HEK293 (cell line): ENCODE measurements at regions not wholly inside any gene's neighbourhood (a gene's known extent, or its start where the extent isn't known, plus 50 kb on each side); places are given as distances from the start of the nearest gene placed in this dataset.

ENCODE experiments used
- CTCF ChIA-PET: fragments of 350-600 bp; formaldehyde crosslinking; extraction: SDS; loops from one replicate; lab custom pipeline; 2021; ENCODE audit warnings: antibody characterized with exemption; lab: Yijun Ruan, JAX
- POLR2A ChIA-PET: fragments of 300-600 bp; formaldehyde crosslinking; extraction: SDS; loops from one replicate; lab custom pipeline; 2020; ENCODE audit warnings: antibody characterized with exemption, inconsistent platforms; lab: Yijun Ruan, JAX
- H3K27ac ChIP-seq: fragments of 200-500 bp; sonication (Bioruptor generic); 2 replicates; pipeline ENCODE4 v1.5.1; 2014; ENCODE audit warnings: low read depth, low read length, control low read depth, inconsistent platforms; ENCODE audit errors: extremely low read depth
- H3K36me3 ChIP-seq, 2 experiments: fragments of 200-500 bp in 1 of 2; sonication (Bioruptor generic) in 1 of 2; 1 replicate in 1 of 2; 2 replicates in 1 of 2; pipeline ENCODE4 v1.5.1; 2014 to 2017; ENCODE audit warnings: inconsistent platforms in 2 of 2, low read length in 2 of 2; ENCODE audit not compliant: control insufficient read depth in 2 of 2, insufficient read depth in 1 of 2
- H3K4me1 ChIP-seq: fragments of 200-500 bp; sonication (Bioruptor generic); 2 replicates; pipeline ENCODE4 v1.5.1; 2014; ENCODE audit warnings: mild to moderate bottlenecking, low read length, inconsistent platforms; ENCODE audit not compliant: control insufficient read depth, insufficient read depth
- H3K4me3 ChIP-seq: 2 replicates; pipeline ENCODE4 v1.5.1; 2011; ENCODE audit warnings: low read depth, mild to moderate bottlenecking, control low read depth, low read length, moderate library complexity
- H3K9me3 ChIP-seq: fragments of 200-500 bp; sonication (Bioruptor generic); 2 replicates; pipeline ENCODE4 v1.5.1; 2014; ENCODE audit warnings: low read depth, low read length, inconsistent platforms; ENCODE audit not compliant: control insufficient read depth, insufficient read depth
- BCL11B ChIP-seq: fragments of 450-650 bp; formaldehyde crosslinking; IDR thresholded peaks from 2 replicates; pipeline ENCODE4 v1.5.1; 2016; ENCODE audit warnings: low read depth, missing biosample characterization, missing genetic modification characterization
- GLIS2 ChIP-seq: fragments of 450-650 bp; formaldehyde crosslinking; IDR thresholded peaks from 2 replicates; pipeline ENCODE4 v1.5.1; 2016; ENCODE audit warnings: missing biosample characterization, missing genetic modification characterization
- PRDM1 ChIP-seq: fragments of 450-650 bp; formaldehyde crosslinking; IDR thresholded peaks from 2 replicates; pipeline ENCODE4; 2016; ENCODE audit warnings: missing biosample characterization, missing genetic modification characterization
- SETDB1 ChIP-seq: IDR thresholded peaks from one replicate; pipeline ENCODE4 v1.6.1; 2017; ENCODE audit warnings: mild to moderate bottlenecking, low read length, moderate library complexity, mixed read lengths; ENCODE audit not compliant: insufficient read length
- YY1 ChIP-seq: fragments of 450-650 bp; formaldehyde crosslinking; IDR thresholded peaks from 2 replicates; pipeline ENCODE4 v1.5.1; 2018; ENCODE audit warnings: missing biosample characterization, missing genetic modification characterization
- ZBTB1 ChIP-seq: fragments of 450-650 bp; formaldehyde crosslinking; IDR thresholded peaks from 2 replicates; pipeline ENCODE4 v1.5.1; 2016; ENCODE audit warnings: missing biosample characterization, missing genetic modification characterization
- ZNF10 ChIP-seq: fragments of 450-650 bp; formaldehyde crosslinking; IDR thresholded peaks from 2 replicates; pipeline ENCODE4 v1.5.1; 2017; ENCODE audit warnings: missing biosample characterization, missing genetic modification characterization
- ZNF138 ChIP-seq: fragments of 450-650 bp; formaldehyde crosslinking; IDR thresholded peaks from 2 replicates; pipeline ENCODE4 v1.5.1; 2016; ENCODE audit warnings: missing biosample characterization, missing genetic modification characterization, borderline replicate concordance
- ZNF146 ChIP-seq: fragments of 450-650 bp; formaldehyde crosslinking; IDR thresholded peaks from 2 replicates; pipeline ENCODE4 v1.5.1; 2016; ENCODE audit warnings: missing biosample characterization, missing genetic modification characterization
- ZNF157 ChIP-seq: fragments of 450-650 bp; formaldehyde crosslinking; IDR thresholded peaks from 2 replicates; pipeline ENCODE4 v1.5.1; 2016; ENCODE audit warnings: missing biosample characterization, missing genetic modification characterization
- ZNF423 ChIP-seq: fragments of 450-650 bp; formaldehyde crosslinking; IDR thresholded peaks from 2 replicates; pipeline ENCODE4 v1.5.1; 2016; ENCODE audit warnings: missing biosample characterization, missing genetic modification characterization
- ZNF621 ChIP-seq: fragments of 450-650 bp; formaldehyde crosslinking; IDR thresholded peaks from 2 replicates; pipeline ENCODE4 v1.5.1; 2017; ENCODE audit warnings: missing biosample characterization, missing genetic modification characterization
- ZNF664 ChIP-seq: fragments of 450-650 bp; formaldehyde crosslinking; IDR thresholded peaks from 2 replicates; pipeline ENCODE4 v1.5.1; 2016; ENCODE audit warnings: missing biosample characterization, missing genetic modification characterization
- ZNF837 ChIP-seq: fragments of 450-650 bp; formaldehyde crosslinking; IDR thresholded peaks from 2 replicates; pipeline ENCODE4 v1.5.1; 2016; ENCODE audit warnings: missing biosample characterization, missing genetic modification characterization
- ZSCAN23 ChIP-seq: fragments of 450-650 bp; formaldehyde crosslinking; IDR thresholded peaks from 2 replicates; pipeline ENCODE4 v1.5.1; 2016; ENCODE audit warnings: missing biosample characterization, missing genetic modification characterization
- ZSCAN30 ChIP-seq: fragments of 450-650 bp; IDR thresholded peaks from 2 replicates; pipeline ENCODE4 v1.5.1; 2018; ENCODE audit warnings: missing biosample characterization, mild to moderate bottlenecking, missing genetic modification characterization, moderate library complexity
- ZXDB ChIP-seq: fragments of 450-650 bp; formaldehyde crosslinking; IDR thresholded peaks from 2 replicates; pipeline ENCODE4 v1.5.1; 2016; ENCODE audit warnings: missing biosample characterization, missing genetic modification characterization
- TF ChIP-seq, protein P1 (sequence below): fragments of 450-650 bp; formaldehyde crosslinking; IDR thresholded peaks from 2 replicates; pipeline ENCODE4 v1.5.1; 2016; ENCODE audit warnings: missing biosample characterization, missing genetic modification characterization
- TF ChIP-seq, protein P2 (sequence below): fragments of 450-650 bp; formaldehyde crosslinking; IDR thresholded peaks from 2 replicates; pipeline ENCODE4 v1.5.1; 2016; ENCODE audit warnings: missing biosample characterization, missing genetic modification characterization
- TF ChIP-seq, protein P3 (sequence below): fragments of 450-650 bp; formaldehyde crosslinking; IDR thresholded peaks from 2 replicates; pipeline ENCODE4 v1.5.1; 2016; ENCODE audit warnings: missing biosample characterization, missing genetic modification characterization
- TF ChIP-seq, protein P4 (sequence below): sonication (generic); formaldehyde crosslinking; IDR thresholded peaks from 2 replicates; pipeline ENCODE4 v1.8.1; 2022; ENCODE audit warnings: mild to moderate bottlenecking, moderate library complexity, missing genetic modification reagents

DNA sequence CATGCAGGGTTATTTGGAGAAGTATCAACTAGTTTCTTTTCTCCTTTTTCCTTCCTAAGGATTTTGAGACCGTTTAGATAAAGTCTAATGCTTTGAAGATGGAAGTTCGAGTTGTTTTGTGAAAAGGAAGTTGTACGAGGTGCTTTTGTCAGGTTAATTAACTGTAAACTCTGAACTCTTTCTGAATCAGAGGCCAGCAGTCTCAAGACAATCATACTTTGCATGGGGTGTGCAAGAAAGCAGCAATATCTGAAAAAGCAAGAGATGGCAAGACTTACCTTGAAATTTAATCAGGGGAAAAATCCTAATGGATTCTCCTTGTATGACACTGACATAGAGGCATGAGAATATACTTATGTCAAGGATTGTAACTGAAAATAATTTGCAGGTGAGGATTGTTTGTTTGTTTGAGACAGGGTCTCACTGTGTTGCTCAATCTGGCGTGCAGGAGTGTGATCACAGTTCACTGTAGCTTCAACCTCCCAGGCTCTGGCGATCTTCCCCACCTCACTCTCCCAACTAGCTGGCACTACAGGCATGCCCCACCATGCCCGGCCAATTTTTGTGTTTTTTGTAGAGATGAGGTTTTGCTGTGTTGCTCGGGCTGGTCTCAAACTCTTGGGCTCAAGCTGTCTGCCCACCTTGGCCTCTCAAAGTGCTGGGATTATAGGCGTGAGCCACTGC lies 170.2 kb upstream of the HMGA2 start:
- ChIA-PET CTCF (no interaction called here), POLR2A (no interaction called here)
- no peak overlapping the region for H3K4me3 ChIP-seq
- no peaks in the 10 kb centered on the region for H3K36me3 ChIP-seq
- no peaks in the 10 kb centered on the region for H3K9me3 ChIP-seq
- peaks cover 7% of the 10 kb centered on the region; the same call in 1 of the 2 replicates for H3K4me1 ChIP-seq
- no peak for TF ChIP-seq ZNF10 (tag by site-specific recombination)
- TF ChIP-seq ZNF423 (tag by site-specific recombination), result no peak
- no peak for TF ChIP-seq ZSCAN23 (tag by site-specific recombination)
- no peak for TF ChIP-seq BCL11B
- TF ChIP-seq SETDB1, result no peak
- TF ChIP-seq GLIS2 (tag by site-specific recombination), result no peak
- TF ChIP-seq, protein P1, sequence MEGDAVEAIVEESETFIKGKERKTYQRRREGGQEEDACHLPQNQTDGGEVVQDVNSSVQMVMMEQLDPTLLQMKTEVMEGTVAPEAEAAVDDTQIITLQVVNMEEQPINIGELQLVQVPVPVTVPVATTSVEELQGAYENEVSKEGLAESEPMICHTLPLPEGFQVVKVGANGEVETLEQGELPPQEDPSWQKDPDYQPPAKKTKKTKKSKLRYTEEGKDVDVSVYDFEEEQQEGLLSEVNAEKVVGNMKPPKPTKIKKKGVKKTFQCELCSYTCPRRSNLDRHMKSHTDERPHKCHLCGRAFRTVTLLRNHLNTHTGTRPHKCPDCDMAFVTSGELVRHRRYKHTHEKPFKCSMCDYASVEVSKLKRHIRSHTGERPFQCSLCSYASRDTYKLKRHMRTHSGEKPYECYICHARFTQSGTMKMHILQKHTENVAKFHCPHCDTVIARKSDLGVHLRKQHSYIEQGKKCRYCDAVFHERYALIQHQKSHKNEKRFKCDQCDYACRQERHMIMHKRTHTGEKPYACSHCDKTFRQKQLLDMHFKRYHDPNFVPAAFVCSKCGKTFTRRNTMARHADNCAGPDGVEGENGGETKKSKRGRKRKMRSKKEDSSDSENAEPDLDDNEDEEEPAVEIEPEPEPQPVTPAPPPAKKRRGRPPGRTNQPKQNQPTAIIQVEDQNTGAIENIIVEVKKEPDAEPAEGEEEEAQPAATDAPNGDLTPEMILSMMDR (tag by site-specific recombination), result no peak
- TF ChIP-seq YY1, result no peak
- TF ChIP-seq ZBTB1 (tag by site-specific recombination), result no peak
- TF ChIP-seq, protein P2, sequence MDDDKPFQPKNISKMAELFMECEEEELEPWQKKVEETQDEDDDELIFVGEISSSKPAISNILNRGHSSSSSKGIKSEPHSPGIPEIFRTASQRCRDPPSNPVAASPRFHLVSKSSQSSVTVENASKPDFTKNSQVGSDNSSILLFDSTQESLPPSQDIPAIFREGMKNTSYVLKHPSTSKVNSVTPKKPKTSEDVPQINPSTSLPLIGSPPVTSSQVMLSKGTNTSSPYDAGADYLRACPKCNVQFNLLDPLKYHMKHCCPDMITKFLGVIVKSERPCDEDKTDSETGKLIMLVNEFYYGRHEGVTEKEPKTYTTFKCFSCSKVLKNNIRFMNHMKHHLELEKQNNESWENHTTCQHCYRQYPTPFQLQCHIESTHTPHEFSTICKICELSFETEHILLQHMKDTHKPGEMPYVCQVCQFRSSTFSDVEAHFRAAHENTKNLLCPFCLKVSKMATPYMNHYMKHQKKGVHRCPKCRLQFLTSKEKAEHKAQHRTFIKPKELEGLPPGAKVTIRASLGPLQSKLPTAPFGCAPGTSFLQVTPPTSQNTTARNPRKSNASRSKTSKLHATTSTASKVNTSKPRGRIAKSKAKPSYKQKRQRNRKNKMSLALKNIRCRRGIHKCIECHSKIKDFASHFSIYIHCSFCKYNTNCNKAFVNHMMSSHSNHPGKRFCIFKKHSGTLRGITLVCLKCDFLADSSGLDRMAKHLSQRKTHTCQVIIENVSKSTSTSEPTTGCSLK (tag by site-specific recombination), result no peak
- no peak for TF ChIP-seq ZXDB (tag by site-specific recombination)
- TF ChIP-seq ZSCAN30, result no peak
- no peak for TF ChIP-seq PRDM1 (tag by site-specific recombination)
- no peak for TF ChIP-seq ZNF146 (tag by site-specific recombination)
- TF ChIP-seq ZNF157, result no peak
- no peak for TF ChIP-seq ZNF621 (tag by site-specific recombination)
- TF ChIP-seq ZNF837 (tag by site-specific recombination), result no peak
- TF ChIP-seq ZNF138, result no peak
- no peak overlapping the region for H3K27ac ChIP-seq

DNA sequence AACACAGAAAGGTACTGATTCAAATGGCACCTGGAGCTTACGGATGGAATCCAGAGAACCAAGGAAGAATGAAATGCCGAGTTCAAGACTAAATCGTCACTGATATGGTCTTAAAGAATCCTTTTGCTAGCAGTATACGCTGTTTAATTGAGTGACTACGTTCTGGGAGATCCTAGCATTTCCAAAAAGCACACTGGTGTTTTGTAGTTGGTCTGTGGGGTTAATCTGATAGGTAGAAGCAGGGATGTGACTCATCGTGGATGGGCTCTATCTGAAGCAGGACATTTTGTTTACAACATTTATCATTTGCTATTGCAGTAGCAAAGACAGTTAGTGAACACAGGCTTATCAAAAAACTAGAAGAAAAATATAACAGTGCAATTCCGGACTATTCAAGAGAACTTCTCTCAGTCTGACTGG lies 169.2 kb upstream of the HMGA2 start:
- Histone ChIP-seq H3K27ac (no peak overlapping the region), H3K36me3 (no peaks in the 10 kb centered on the region), H3K4me3 (no peak overlapping the region), H3K4me1 (peaks cover 7% of the 10 kb centered on the region; the same call in 1 of the 2 replicates), H3K9me3 (no peaks in the 10 kb centered on the region)
- ChIA-PET CTCF (no interaction called here), POLR2A (no interaction called here)
- TF ChIP-seq, protein P3, sequence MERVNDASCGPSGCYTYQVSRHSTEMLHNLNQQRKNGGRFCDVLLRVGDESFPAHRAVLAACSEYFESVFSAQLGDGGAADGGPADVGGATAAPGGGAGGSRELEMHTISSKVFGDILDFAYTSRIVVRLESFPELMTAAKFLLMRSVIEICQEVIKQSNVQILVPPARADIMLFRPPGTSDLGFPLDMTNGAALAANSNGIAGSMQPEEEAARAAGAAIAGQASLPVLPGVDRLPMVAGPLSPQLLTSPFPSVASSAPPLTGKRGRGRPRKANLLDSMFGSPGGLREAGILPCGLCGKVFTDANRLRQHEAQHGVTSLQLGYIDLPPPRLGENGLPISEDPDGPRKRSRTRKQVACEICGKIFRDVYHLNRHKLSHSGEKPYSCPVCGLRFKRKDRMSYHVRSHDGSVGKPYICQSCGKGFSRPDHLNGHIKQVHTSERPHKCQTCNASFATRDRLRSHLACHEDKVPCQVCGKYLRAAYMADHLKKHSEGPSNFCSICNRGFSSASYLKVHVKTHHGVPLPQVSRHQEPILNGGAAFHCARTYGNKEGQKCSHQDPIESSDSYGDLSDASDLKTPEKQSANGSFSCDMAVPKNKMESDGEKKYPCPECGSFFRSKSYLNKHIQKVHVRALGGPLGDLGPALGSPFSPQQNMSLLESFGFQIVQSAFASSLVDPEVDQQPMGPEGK (tag by site-specific recombination), result no peak
- TF ChIP-seq, protein P4, sequence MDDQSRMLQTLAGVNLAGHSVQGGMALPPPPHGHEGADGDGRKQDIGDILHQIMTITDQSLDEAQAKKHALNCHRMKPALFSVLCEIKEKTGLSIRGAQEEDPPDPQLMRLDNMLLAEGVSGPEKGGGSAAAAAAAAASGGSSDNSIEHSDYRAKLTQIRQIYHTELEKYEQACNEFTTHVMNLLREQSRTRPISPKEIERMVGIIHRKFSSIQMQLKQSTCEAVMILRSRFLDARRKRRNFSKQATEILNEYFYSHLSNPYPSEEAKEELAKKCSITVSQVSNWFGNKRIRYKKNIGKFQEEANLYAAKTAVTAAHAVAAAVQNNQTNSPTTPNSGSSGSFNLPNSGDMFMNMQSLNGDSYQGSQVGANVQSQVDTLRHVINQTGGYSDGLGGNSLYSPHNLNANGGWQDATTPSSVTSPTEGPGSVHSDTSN, result no peak
- TF ChIP-seq ZNF664 (tag by site-specific recombination), result peak; percentile 89
